ENCODE measurements at regions not wholly inside any gene's neighbourhood (a gene's known extent, or its start where the extent isn't known, plus 50 kb on each side); places are given as distances from the start of the nearest gene placed in this dataset.

DNA sequence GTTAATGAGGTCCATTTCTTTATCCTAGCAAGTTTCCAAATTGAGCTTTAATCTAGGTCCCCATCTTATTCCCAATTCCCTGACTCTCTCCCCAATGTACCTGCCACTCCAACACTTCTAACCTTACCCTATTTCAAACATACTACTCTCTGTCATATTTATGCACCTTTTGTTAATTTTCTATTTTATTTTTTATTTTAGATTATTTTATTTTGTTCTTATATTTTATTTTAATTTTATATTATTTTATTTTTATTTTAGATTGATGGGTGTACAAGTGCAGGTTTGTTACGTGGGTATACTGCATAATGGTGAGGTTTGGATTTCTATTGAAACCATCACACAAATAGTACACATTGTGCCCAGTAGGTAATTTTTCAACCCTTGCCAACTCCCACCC is 333.9 kb upstream of the ERCC4 start:
- Histone ChIP-seq H3K4me3 (ENCODE audit: insufficient read depth, low read depth, low read length) (no peak overlapping the region), H3K14ac (replicated peaks; ENCODE audit: low read depth, low read length) (no peak overlapping the region), H3K4ac (ENCODE audit: low read depth, low read length) (no peak overlapping the region), H3K18ac (ENCODE audit: low read depth, low read length) (no peak overlapping the region), H4K8ac (ENCODE audit: low read depth in 2 of 2, low read length in 2 of 2) (no peak overlapping the region), H3K23ac (ENCODE audit: low read depth, low read length) (no peak overlapping the region), H3K79me1 (ENCODE audit: low read depth in 1 of 2, low read length in 2 of 2) (no peaks in the 10 kb centered on the region), H2BK15ac (ENCODE audit: low read depth, low read length) (no peak overlapping the region), H3K9me1 (ENCODE audit: insufficient read depth, low read length) (no peaks in the 10 kb centered on the region), H2BK120ac (ENCODE audit: low read depth, low read length) (no peak overlapping the region), H2AK5ac (ENCODE audit: low read depth, low read length) (no peak overlapping the region), H3K9ac (ENCODE audit: low read depth, low read length) (no peak overlapping the region), H3K27me3 (ENCODE audit: control insufficient read depth, insufficient read depth, low read length) (no peaks in the 10 kb centered on the region), H2AK9ac (replicated peaks; ENCODE audit: low read depth, low read length, poor library complexity) (no peak overlapping the region), H2BK5ac (ENCODE audit: low read depth, low read length, poor library complexity, severe bottlenecking) (no peak overlapping the region), H3K4me1 (ENCODE audit: control insufficient read depth, insufficient read depth, low read length) (no peaks in the 10 kb centered on the region), H3K56ac (ENCODE audit: extremely low read depth, insufficient read depth, low read length) (no peak overlapping the region), H4K20me1 (ENCODE audit: insufficient read depth, low read length) (no peaks in the 10 kb centered on the region), H3K4me2 (ENCODE audit: low read depth, low read length) (no peak overlapping the region), H3K9me3 (ENCODE audit: control insufficient read depth, insufficient read depth, low read length) (peaks cover 11% of the 10 kb centered on the region), H2AFZ (replicated peaks; ENCODE audit: low read length, poor library complexity) (no peak overlapping the region), H4K5ac (ENCODE audit: low read depth, low read length) (no peak overlapping the region), H3K36me3 (ENCODE audit: control insufficient read depth, insufficient read depth, low read length) (no peaks in the 10 kb centered on the region), H3K27ac (ENCODE audit: insufficient read depth, low read length) (no peak overlapping the region), H4K91ac (ENCODE audit: insufficient read depth, low read depth, low read length) (no peak overlapping the region), H2BK20ac (ENCODE audit: low read depth, low read length) (no peak overlapping the region)
- ATAC-seq (ENCODE audit: low read depth), result no peak
- dilution Hi-C loops (cut with HindIII; ENCODE audit: low sequenced_read_pairs, unreplicated experiment), result no loop called here
- no peak for DNase-seq
- intact Hi-C loops (cut with micrococcal nuclease), result no loop called here
- in situ Hi-C loops (cut with MboI; ENCODE audit: low sequenced_read_pairs), result no loop called here
- ChIA-PET POLR2A (ENCODE audit: unreplicated experiment) (no interaction called here), CTCF (no interaction called here)
- WGBS, 2 experiments (ENCODE audit: extremely low coverage in 2 of 2, insufficient read length in 1 of 2), result no CpG with 5 or more reads among the region's 1 CpG
- BruUV-seq (replicated peaks), result no TSS peak
- TF ChIP-seq, protein P1, sequence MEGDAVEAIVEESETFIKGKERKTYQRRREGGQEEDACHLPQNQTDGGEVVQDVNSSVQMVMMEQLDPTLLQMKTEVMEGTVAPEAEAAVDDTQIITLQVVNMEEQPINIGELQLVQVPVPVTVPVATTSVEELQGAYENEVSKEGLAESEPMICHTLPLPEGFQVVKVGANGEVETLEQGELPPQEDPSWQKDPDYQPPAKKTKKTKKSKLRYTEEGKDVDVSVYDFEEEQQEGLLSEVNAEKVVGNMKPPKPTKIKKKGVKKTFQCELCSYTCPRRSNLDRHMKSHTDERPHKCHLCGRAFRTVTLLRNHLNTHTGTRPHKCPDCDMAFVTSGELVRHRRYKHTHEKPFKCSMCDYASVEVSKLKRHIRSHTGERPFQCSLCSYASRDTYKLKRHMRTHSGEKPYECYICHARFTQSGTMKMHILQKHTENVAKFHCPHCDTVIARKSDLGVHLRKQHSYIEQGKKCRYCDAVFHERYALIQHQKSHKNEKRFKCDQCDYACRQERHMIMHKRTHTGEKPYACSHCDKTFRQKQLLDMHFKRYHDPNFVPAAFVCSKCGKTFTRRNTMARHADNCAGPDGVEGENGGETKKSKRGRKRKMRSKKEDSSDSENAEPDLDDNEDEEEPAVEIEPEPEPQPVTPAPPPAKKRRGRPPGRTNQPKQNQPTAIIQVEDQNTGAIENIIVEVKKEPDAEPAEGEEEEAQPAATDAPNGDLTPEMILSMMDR (conservative IDR thresholded peaks at IDR 0.05; ENCODE audit: low read depth, low read length), result no peak
- TF ChIP-seq BHLHE40 (IDR thresholded peaks at IDR 0.05; ENCODE audit: low read depth, low read length) (no peak), CEBPB (IDR thresholded peaks at IDR 0.05; ENCODE audit: low read depth, low read length) (no peak)

All from IMR-90 (cell line).